KMS-11 (cell line): ENCODE measurements at regions not wholly inside any gene's neighbourhood (a gene's known extent, or its start where the extent isn't known, plus 50 kb on each side); places are given as distances from the start of the nearest gene placed in this dataset.

Experiments used
- H2AFZ ChIP-seq: fragments of 200-600 bp; sonication (generic); 2 replicates; pipeline ENCODE4 v1.6.1; 2016; ENCODE audit warnings: antibody characterized with exemption, mixed run types, low read depth
- H3K27ac ChIP-seq: fragments of 200-600 bp; sonication (generic); 2 replicates; pipeline ENCODE4 v1.6.1; 2016; ENCODE audit warnings: mild to moderate bottlenecking, mixed run types
- H3K27me3 ChIP-seq: fragments of 200-600 bp; sonication (generic); 2 replicates; pipeline ENCODE4 v1.6.1; 2017; ENCODE audit warnings: mild to moderate bottlenecking, low read depth, mixed run types, moderate library complexity; ENCODE audit not compliant: insufficient read depth
- H3K36me3 ChIP-seq: fragments of 200-600 bp; sonication (generic); 2 replicates; pipeline ENCODE4 v1.6.1; 2017; ENCODE audit warnings: mild to moderate bottlenecking, mixed run types; ENCODE audit not compliant: insufficient read depth
- H3K4me1 ChIP-seq: fragments of 200-600 bp; sonication (generic); 2 replicates; pipeline ENCODE4 v1.6.1; 2016; ENCODE audit warnings: mild to moderate bottlenecking, low read depth, mixed run types; ENCODE audit not compliant: poor library complexity, severe bottlenecking
- H3K4me2 ChIP-seq: fragments of 200-600 bp; sonication (generic); 2 replicates; pipeline ENCODE4 v1.7.0; 2016; ENCODE audit warnings: mild to moderate bottlenecking, mixed run types
- H3K4me3 ChIP-seq: fragments of 200-600 bp; sonication (generic); IDR thresholded peaks from 2 replicates; pipeline ENCODE4 v1.6.1; 2017; ENCODE audit warnings: low read depth, low read length, mixed read lengths; ENCODE audit not compliant: insufficient read depth
- H3K79me2 ChIP-seq: fragments of 200-600 bp; sonication (generic); 2 replicates; pipeline ENCODE4 v1.6.1; 2016; ENCODE audit warnings: low read depth, mixed run types; ENCODE audit not compliant: insufficient read depth
- H3K9ac ChIP-seq: fragments of 200-600 bp; sonication (generic); 2 replicates; pipeline ENCODE4 v1.6.1; 2016; ENCODE audit warnings: mild to moderate bottlenecking, mixed run types
- H4K20me1 ChIP-seq: fragments of 200-600 bp; sonication (generic); 2 replicates; pipeline ENCODE4 v1.6.1; 2016; ENCODE audit warnings: mild to moderate bottlenecking, mixed run types; ENCODE audit not compliant: insufficient read depth
- TF ChIP-seq, protein P1 (sequence below): fragments of 200-600 bp; sonication (generic); conservative IDR thresholded peaks from 2 replicates; pipeline ENCODE4 v1.6.1; 2017; ENCODE audit warnings: low read depth, mild to moderate bottlenecking, antibody characterized with exemption, low read length, moderate library complexity, mixed read lengths

DNA sequence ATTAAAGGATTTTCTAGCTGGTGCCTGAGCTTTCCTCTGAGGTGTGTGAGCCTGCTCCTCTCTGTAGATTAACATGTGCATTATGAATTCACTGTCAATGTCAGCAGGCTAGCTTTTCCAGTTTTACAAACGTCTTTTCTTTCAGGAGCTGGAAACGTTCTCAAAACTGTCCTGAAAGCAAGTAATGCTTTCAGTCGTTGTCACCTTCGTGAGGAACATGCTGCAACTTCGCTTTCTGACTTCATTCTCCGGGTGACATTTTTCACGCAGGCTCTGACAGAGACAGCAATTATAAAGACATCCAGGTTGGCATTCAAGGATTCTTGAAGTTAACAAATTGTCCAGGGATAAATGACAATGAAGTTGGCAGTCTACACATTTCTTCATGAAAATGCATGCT, 671.5 kb downstream of the DHX35 start:
- TF ChIP-seq, protein P1, sequence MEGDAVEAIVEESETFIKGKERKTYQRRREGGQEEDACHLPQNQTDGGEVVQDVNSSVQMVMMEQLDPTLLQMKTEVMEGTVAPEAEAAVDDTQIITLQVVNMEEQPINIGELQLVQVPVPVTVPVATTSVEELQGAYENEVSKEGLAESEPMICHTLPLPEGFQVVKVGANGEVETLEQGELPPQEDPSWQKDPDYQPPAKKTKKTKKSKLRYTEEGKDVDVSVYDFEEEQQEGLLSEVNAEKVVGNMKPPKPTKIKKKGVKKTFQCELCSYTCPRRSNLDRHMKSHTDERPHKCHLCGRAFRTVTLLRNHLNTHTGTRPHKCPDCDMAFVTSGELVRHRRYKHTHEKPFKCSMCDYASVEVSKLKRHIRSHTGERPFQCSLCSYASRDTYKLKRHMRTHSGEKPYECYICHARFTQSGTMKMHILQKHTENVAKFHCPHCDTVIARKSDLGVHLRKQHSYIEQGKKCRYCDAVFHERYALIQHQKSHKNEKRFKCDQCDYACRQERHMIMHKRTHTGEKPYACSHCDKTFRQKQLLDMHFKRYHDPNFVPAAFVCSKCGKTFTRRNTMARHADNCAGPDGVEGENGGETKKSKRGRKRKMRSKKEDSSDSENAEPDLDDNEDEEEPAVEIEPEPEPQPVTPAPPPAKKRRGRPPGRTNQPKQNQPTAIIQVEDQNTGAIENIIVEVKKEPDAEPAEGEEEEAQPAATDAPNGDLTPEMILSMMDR, result no peak
- no peaks in the 10 kb centered on the region for H3K79me2 ChIP-seq
- H3K4me1 ChIP-seq, result no peaks in the 10 kb centered on the region
- H2AFZ ChIP-seq, result no peak overlapping the region
- H3K4me2 ChIP-seq, result no peak overlapping the region
- H3K36me3 ChIP-seq, result no peaks in the 10 kb centered on the region
- H4K20me1 ChIP-seq, result no peaks in the 10 kb centered on the region
- no peak overlapping the region for H3K4me3 ChIP-seq
- H3K27ac ChIP-seq, result no peak overlapping the region
- H3K27me3 ChIP-seq, result no peaks in the 10 kb centered on the region
- H3K9ac ChIP-seq, result no peak overlapping the region

DNA sequence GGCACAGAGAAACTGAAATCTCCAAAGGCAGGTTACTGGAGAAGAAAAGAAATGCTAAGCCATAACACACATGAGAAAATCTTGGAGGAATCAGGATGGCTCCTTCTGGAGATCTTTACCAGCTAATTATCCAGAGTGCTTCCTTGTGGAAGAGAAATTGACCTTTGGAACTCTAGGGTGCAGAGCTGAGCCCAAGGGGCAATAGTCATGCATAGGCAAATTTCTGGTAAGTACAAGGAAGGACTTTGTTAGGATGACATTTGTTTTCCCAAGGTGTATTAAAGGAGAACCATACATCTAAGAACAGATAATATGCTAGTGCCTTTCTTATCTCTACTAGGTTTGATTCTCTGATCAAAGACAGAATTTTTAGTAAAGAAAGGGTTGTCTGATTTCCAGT, 670.6 kb downstream of the DHX35 start:
- no peak overlapping the region for H3K27ac ChIP-seq
- H3K9ac ChIP-seq, result no peak overlapping the region
- no peak overlapping the region for H2AFZ ChIP-seq
- H3K36me3 ChIP-seq, result no peaks in the 10 kb centered on the region
- no peak overlapping the region for H3K4me2 ChIP-seq
- no peaks in the 10 kb centered on the region for H3K79me2 ChIP-seq
- H3K4me1 ChIP-seq, result no peaks in the 10 kb centered on the region
- H3K4me3 ChIP-seq, result no peak overlapping the region
- H3K27me3 ChIP-seq, result no peaks in the 10 kb centered on the region
- H4K20me1 ChIP-seq, result no peaks in the 10 kb centered on the region
- TF ChIP-seq, protein P1, result no peak

DNA sequence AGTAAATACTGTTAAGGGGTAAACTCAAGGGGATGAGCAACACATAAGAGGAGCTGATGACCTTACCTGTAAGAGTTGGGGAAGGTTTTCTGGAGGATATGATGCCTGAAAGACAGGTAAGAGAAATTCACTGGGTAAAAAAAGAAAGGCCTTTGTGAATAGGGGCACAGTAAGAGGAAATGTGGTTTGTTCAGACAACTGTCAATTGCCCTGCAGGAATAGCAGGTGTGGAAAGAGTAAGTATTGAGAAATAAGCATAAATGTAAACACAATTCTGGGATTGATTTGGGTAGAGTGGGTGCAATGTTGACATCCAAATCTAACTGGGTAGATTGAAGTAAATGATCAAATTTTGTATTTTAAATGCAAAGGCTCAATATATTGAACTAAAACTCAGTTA, 670.0 kb downstream of the DHX35 start:
- H3K4me3 ChIP-seq, result no peak overlapping the region
- no peaks in the 10 kb centered on the region for H3K4me1 ChIP-seq
- H3K9ac ChIP-seq, result no peak overlapping the region
- H2AFZ ChIP-seq, result no peak overlapping the region
- TF ChIP-seq, protein P1, result no peak
- no peak overlapping the region for H3K27ac ChIP-seq
- no peaks in the 10 kb centered on the region for H3K27me3 ChIP-seq
- no peaks in the 10 kb centered on the region for H4K20me1 ChIP-seq
- H3K4me2 ChIP-seq, result no peak overlapping the region
- no peaks in the 10 kb centered on the region for H3K36me3 ChIP-seq
- H3K79me2 ChIP-seq, result no peaks in the 10 kb centered on the region

DNA sequence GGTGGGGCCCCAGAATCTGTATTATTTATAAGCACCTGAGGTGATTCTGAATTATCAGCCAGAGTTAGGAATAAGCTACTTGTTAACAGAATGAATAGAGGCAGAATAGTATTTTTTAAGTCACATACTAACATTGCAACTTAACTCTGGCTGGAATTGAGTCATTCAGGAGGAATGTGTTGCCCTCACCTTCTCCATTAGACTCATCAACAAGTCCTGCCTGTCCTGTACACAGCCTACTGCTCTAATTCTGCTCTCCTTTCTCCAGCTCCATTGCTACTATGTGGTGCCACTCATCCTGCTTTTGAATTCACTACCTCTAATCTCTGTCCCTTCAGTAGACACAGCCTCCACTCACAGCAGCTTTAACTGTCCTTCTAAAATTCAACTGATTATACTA, 669.4 kb downstream of the DHX35 start:
- H2AFZ ChIP-seq, result no peak overlapping the region
- no peaks in the 10 kb centered on the region for H3K4me1 ChIP-seq
- H3K4me2 ChIP-seq, result no peak overlapping the region
- H3K79me2 ChIP-seq, result no peaks in the 10 kb centered on the region
- no peak overlapping the region for H3K9ac ChIP-seq
- H4K20me1 ChIP-seq, result no peaks in the 10 kb centered on the region
- no peaks in the 10 kb centered on the region for H3K27me3 ChIP-seq
- TF ChIP-seq, protein P1, result no peak
- H3K4me3 ChIP-seq, result no peak overlapping the region
- no peaks in the 10 kb centered on the region for H3K36me3 ChIP-seq
- no peak overlapping the region for H3K27ac ChIP-seq
